B cell (primary cell): ENCODE measurements at regions not wholly inside any gene's neighbourhood (a gene's known extent, or its start where the extent isn't known, plus 50 kb on each side); places are given as distances from the start of the nearest gene placed in this dataset.

ENCODE experiments used
- CTCF ChIP-seq: fragments of 200-600 bp; IDR thresholded peaks from one replicate; pipeline ENCODE4 v1.8.0; 2022; ENCODE audit warnings: antibody characterized with exemption, mild to moderate bottlenecking
- EZH2 ChIP-seq: IDR thresholded peaks from 2 replicates; pipeline ENCODE4 v1.6.1; 2012; ENCODE audit warnings: borderline replicate concordance, low read depth, mild to moderate bottlenecking, moderate library complexity, low read length; ENCODE audit not compliant: insufficient read depth, poor library complexity, severe bottlenecking

GRCh38 chr2:9094117-9094516 is 90.6 kb upstream of the MBOAT2 start:
- TF ChIP-seq CTCF (no peak), EZH2 (no peak)
